Naive thymus-derived CD4-positive, alpha-beta T cell (primary cell): ENCODE measurements at regions not wholly inside any gene's neighbourhood (a gene's known extent, or its start where the extent isn't known, plus 50 kb on each side); places are given as distances from the start of the nearest gene placed in this dataset.

Source experiments
- ATAC-seq: fragments of 150-1000 bp; cut with Tn5 transposase; 2 replicates; pipeline ENCODE4 v1.10.0; 2021; ENCODE audit warnings: mild to moderate bottlenecking, moderate library complexity
- CTCF ChIA-PET: fragments of 350-600 bp; sonication (Branson Sonifier 250); formaldehyde crosslinking; loops from one replicate; lab custom pipeline; 2021; ENCODE audit warnings: antibody characterized with exemption; lab: Charles Lee
- POLR2A ChIA-PET: fragments of 350-600 bp; sonication (Branson Sonifier 250); formaldehyde crosslinking; loops from one replicate; lab custom pipeline; 2021; ENCODE audit warnings: antibody characterized with exemption, inconsistent platforms; lab: Charles Lee
- DNase-seq, 9 donors: peaks; one replicate each; pipeline versions ENCODE4 v3.0.0 to v3.0.0-alpha.2; 2020 to 2022; ENCODE audit warnings: mixed read lengths in 1 of 9
- H3K27ac ChIP-seq: one replicate; pipeline ENCODE4 v1.7.0; 2013; ENCODE audit warnings: mild to moderate bottlenecking, low read depth, low read length, moderate library complexity
- H3K27me3 ChIP-seq, 2 donors: one replicate each; pipeline ENCODE4 v1.7.0; 2013; ENCODE audit warnings: low read length in 2 of 2, mild to moderate bottlenecking in 2 of 2, moderate library complexity in 2 of 2; ENCODE audit not compliant: control insufficient read depth in 2 of 2, insufficient read depth in 2 of 2
- H3K36me3 ChIP-seq, 3 experiments: 1 replicate in 2 of 3; 2 replicates in 1 of 3; pipeline ENCODE4 v1.7.0; 2013; ENCODE audit warnings: low read length in 3 of 3, mild to moderate bottlenecking in 3 of 3, moderate library complexity in 1 of 3; ENCODE audit not compliant: insufficient read depth in 3 of 3, control insufficient read depth in 2 of 3
- H3K4me1 ChIP-seq, 2 donors: one replicate each; pipeline ENCODE4 v1.7.0; 2013; ENCODE audit warnings: low read length in 2 of 2, mild to moderate bottlenecking in 2 of 2, moderate library complexity in 1 of 2; ENCODE audit not compliant: control insufficient read depth in 2 of 2, insufficient read depth in 2 of 2
- H3K4me3 ChIP-seq: 2 replicates; pipeline ENCODE4 v1.7.0; 2013; ENCODE audit warnings: mild to moderate bottlenecking, low read length
- H3K9me3 ChIP-seq, 3 experiments: 1 replicate in 2 of 3; 2 replicates in 1 of 3; pipeline ENCODE4 v1.7.0; 2013; ENCODE audit warnings: low read length in 3 of 3; ENCODE audit not compliant: control insufficient read depth in 2 of 3
- H3K27ac Mint-ChIP-seq, 9 donors: one replicate each; pipeline ENCODE4 v1.8.0; 2020 to 2022; ENCODE audit warnings: mixed read lengths in 9 of 9, mild to moderate bottlenecking in 8 of 9, moderate library complexity in 5 of 9, inconsistent platforms in 2 of 9
- H3K27me3 Mint-ChIP-seq, 5 donors: one replicate each; pipeline ENCODE4 v1.8.0; 2021 to 2022; ENCODE audit warnings: mixed read lengths in 5 of 5, mild to moderate bottlenecking in 1 of 5
- H3K36me3 Mint-ChIP-seq, 5 donors: one replicate each; pipeline ENCODE4 v1.8.0; 2020 to 2022; ENCODE audit warnings: mixed read lengths in 5 of 5, mild to moderate bottlenecking in 3 of 5, inconsistent platforms in 1 of 5
- H3K4me1 Mint-ChIP-seq, 7 donors: one replicate each; pipeline ENCODE4 v1.8.0; 2020 to 2022; ENCODE audit warnings: mixed read lengths in 7 of 7, mild to moderate bottlenecking in 3 of 7, inconsistent platforms in 1 of 7
- H3K4me3 Mint-ChIP-seq, 10 donors: one replicate each; pipeline ENCODE4 v1.8.0; 2020 to 2022; ENCODE audit warnings: mild to moderate bottlenecking in 10 of 10, mixed read lengths in 10 of 10, moderate library complexity in 6 of 10, inconsistent platforms in 2 of 10
- H3K9me3 Mint-ChIP-seq, 11 donors: one replicate each; pipeline ENCODE4 v1.8.0; 2020 to 2022; ENCODE audit warnings: mixed read lengths in 11 of 11, mild to moderate bottlenecking in 4 of 11, inconsistent platforms in 1 of 11, moderate library complexity in 1 of 11
- intact Hi-C, 2 donors: fragments of 100-400 bp; cut with micrococcal nuclease; formaldehyde crosslinking; loops; one replicate each; pipeline ENCODE4 v1.15.1; 2023

DNA sequence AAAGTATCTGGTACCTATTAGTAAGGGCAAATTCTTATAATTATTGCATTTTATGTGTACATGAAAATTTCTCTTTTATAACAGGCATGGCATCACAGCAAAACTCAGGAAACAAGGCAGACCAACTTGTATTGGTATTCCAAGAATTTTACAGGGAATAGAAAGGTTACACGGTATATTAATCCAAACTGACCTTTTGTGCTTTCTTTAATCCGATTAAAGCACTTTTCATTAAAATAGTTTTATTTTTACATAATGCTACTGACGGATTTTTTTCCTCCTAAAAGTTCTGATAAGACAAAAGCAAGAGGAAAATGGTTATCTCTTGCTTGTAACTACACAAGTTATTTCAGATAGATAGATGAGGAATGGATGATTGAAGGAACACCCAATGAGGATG, 137.0 kb upstream of the SLCO3A1 start:
- Mint-ChIP-seq H3K36me3 (no peaks in the 10 kb centered on the region), H3K4me3 (no peak overlapping the region), H3K4me1 (no peaks in the 10 kb centered on the region), H3K27me3 (peaks cover 12 to 64% (median 22%) of the 10 kb centered on the region in 5 donors), H3K27ac (no peak overlapping the region), H3K9me3 (peaks cover 0 to 2% (median 0%) of the 10 kb centered on the region in 11 donors)
- no peaks in the 10 kb centered on the region for H3K36me3 ChIP-seq
- DNase-seq: no peak
- H3K9me3 ChIP-seq: no peaks in the 10 kb centered on the region
- no peaks in the 10 kb centered on the region for H3K27me3 ChIP-seq
- intact Hi-C loops: no loop called here
- POLR2A ChIA-PET: no interaction called here
- H3K4me1 ChIP-seq: no peaks in the 10 kb centered on the region
- no peak overlapping the region for H3K4me3 ChIP-seq
- H3K27ac ChIP-seq: no peak overlapping the region
- ATAC-seq: no peak
- CTCF ChIA-PET: interaction anchor here (0.8 kb wide), 1 partner anchor 10 kb away, joined by 4 read pairs; no protein-coding TSS in a partner anchor

GRCh38 chr15:91717811-91718210, 135.7 kb upstream of the SLCO3A1 start:
- Mint-ChIP-seq H3K4me3 (no peak overlapping the region), H3K36me3 (no peaks in the 10 kb centered on the region), H3K27me3 (peaks cover 12 to 57% (median 27%) of the 10 kb centered on the region in 5 donors), H3K4me1 (no peaks in the 10 kb centered on the region), H3K27ac (peak overlapping the region in 1 of 9 donors; percentile 1), H3K9me3 (peaks cover 0 to 2% (median 0%) of the 10 kb centered on the region in 11 donors)
- ATAC-seq: no peak
- intact Hi-C loops: no loop called here
- CTCF ChIA-PET: no interaction called here
- Histone ChIP-seq H3K9me3 (no peaks in the 10 kb centered on the region), H3K4me1 (no peaks in the 10 kb centered on the region), H3K27me3 (no peaks in the 10 kb centered on the region), H3K36me3 (no peaks in the 10 kb centered on the region), H3K27ac (no peak overlapping the region), H3K4me3 (no peak overlapping the region)
- DNase-seq: no peak
- POLR2A ChIA-PET: no interaction called here

DNA sequence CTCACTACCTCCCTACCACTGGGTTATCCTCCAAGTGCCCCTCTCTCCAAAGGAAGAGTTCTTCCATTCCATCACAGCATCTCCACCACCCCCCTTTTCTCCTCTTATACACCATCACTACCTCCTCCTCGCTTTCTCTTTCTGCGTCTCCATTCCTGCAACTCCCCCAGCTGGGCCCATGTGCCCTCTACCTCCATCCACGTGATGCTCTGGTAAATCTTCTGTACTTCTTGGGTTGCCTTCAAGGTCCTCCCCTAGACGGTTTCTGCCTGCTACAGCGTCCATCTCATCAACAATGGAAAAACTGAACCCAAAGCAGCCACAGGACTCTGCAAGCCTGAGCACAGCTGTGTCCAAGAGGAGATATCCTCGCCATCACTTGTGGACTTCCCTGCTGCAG, 129.5 kb upstream of the SLCO3A1 start:
- DNase-seq (no peak), ATAC-seq (no peak)
- H3K36me3 Mint-ChIP-seq: no peaks in the 10 kb centered on the region
- POLR2A ChIA-PET: no interaction called here
- no peaks in the 10 kb centered on the region for H3K4me1 Mint-ChIP-seq
- Histone ChIP-seq H3K4me3 (no peak overlapping the region), H3K27me3 (no peaks in the 10 kb centered on the region), H3K4me1 (no peaks in the 10 kb centered on the region), H3K27ac (no peak overlapping the region), H3K9me3 (no peaks in the 10 kb centered on the region), H3K36me3 (no peaks in the 10 kb centered on the region)
- intact Hi-C loops: no loop called here
- H3K27me3 Mint-ChIP-seq: peaks cover 4 to 36% (median 23%) of the 10 kb centered on the region in 5 donors
- CTCF ChIA-PET: no interaction called here
- no peak overlapping the region for H3K4me3 Mint-ChIP-seq
- no peaks in the 10 kb centered on the region for H3K9me3 Mint-ChIP-seq
- no peak overlapping the region for H3K27ac Mint-ChIP-seq

GRCh38 chr15:91733661-91734060, 119.8 kb upstream of the SLCO3A1 start:
- no peak for ATAC-seq
- peaks cover 39 to 56% (median 53%) of the 10 kb centered on the region in 5 donors for H3K27me3 Mint-ChIP-seq
- POLR2A ChIA-PET: no interaction called here

GRCh38 chr15:91737151-91737818, 116.2 kb upstream of the SLCO3A1 start:
- H3K27ac ChIP-seq: no peak overlapping the region
- Mint-ChIP-seq H3K27me3 (peaks cover 33 to 46% (median 40%) of the 10 kb centered on the region in 5 donors), H3K9me3 (no peaks in the 10 kb centered on the region), H3K36me3 (no peaks in the 10 kb centered on the region), H3K4me3 (no peak overlapping the region), H3K4me1 (no peaks in the 10 kb centered on the region), H3K27ac (no peak overlapping the region)
- H3K36me3 ChIP-seq: no peaks in the 10 kb centered on the region
- ATAC-seq: no peak
- DNase-seq: no peak
- no peaks in the 10 kb centered on the region for H3K4me1 ChIP-seq
- ChIA-PET POLR2A (no interaction called here), CTCF (interaction anchor here (1.3 kb wide), 1 partner anchor 31 kb away, joined by 5 read pairs; no protein-coding TSS in a partner anchor)
- no peaks in the 10 kb centered on the region for H3K27me3 ChIP-seq
- no peaks in the 10 kb centered on the region for H3K9me3 ChIP-seq
- intact Hi-C loops: no loop called here
- H3K4me3 ChIP-seq: no peak overlapping the region

More at GRCh38 chr15:91733661-91734060, 119.8 kb upstream of the SLCO3A1 start:
- CTCF ChIA-PET: no interaction called here
- no peak for DNase-seq
- Histone ChIP-seq H3K9me3 (no peaks in the 10 kb centered on the region), H3K4me3 (no peak overlapping the region), H3K27ac (no peak overlapping the region), H3K27me3 (no peaks in the 10 kb centered on the region), H3K4me1 (no peaks in the 10 kb centered on the region), H3K36me3 (no peaks in the 10 kb centered on the region)
- H3K4me3 Mint-ChIP-seq: no peak overlapping the region
- H3K36me3 Mint-ChIP-seq: no peaks in the 10 kb centered on the region
- H3K27ac Mint-ChIP-seq: no peak overlapping the region
- no peaks in the 10 kb centered on the region for H3K9me3 Mint-ChIP-seq
- intact Hi-C loops: no loop called here
- no peaks in the 10 kb centered on the region for H3K4me1 Mint-ChIP-seq

- peaks cover 0 to 1% (median 0%) of the 10 kb centered on the region in 7 donors for H3K4me1 Mint-ChIP-seq
- POLR2A ChIA-PET: no interaction called here
- H3K27ac Mint-ChIP-seq: no peak overlapping the region
- Histone ChIP-seq H3K4me1 (no peaks in the 10 kb centered on the region), H3K27ac (no peak overlapping the region), H3K9me3 (no peaks in the 10 kb centered on the region), H3K27me3 (peaks cover 0 to 5% of the 10 kb centered on the region in 2 donors), H3K36me3 (no peaks in the 10 kb centered on the region), H3K4me3 (no peak overlapping the region)
- H3K36me3 Mint-ChIP-seq: no peaks in the 10 kb centered on the region
- H3K9me3 Mint-ChIP-seq: peaks cover 0 to 4% (median 0%) of the 10 kb centered on the region in 11 donors
- no peak overlapping the region for H3K4me3 Mint-ChIP-seq
- peaks cover 35 to 44% (median 38%) of the 10 kb centered on the region in 5 donors for H3K27me3 Mint-ChIP-seq
- CTCF ChIA-PET: no interaction called here
- ATAC-seq: no peak
- DNase-seq: no peak
- intact Hi-C loops: no loop called here
Observed at GRCh38 chr15:91741986-91742385, 111.5 kb upstream of the SLCO3A1 start.

- Histone ChIP-seq H3K27ac (no peak overlapping the region), H3K27me3 (no peaks in the 10 kb centered on the region), H3K36me3 (no peaks in the 10 kb centered on the region), H3K9me3 (peaks cover 0 to 5% (median 0%) of the 10 kb centered on the region in 3 experiments), H3K4me3 (no peak overlapping the region), H3K4me1 (no peaks in the 10 kb centered on the region)
- ATAC-seq: no peak
- H3K27me3 Mint-ChIP-seq: peaks cover 6 to 19% (median 9%) of the 10 kb centered on the region in 5 donors
- no peaks in the 10 kb centered on the region for H3K4me1 Mint-ChIP-seq
- ChIA-PET CTCF (interaction anchor here (0.7 to 1.0 kb wide), 2 partner anchors 190 to 419 kb away, joined by 3 read pairs; no protein-coding TSS in a partner anchor), POLR2A (no interaction called here)
- no peak overlapping the region for H3K4me3 Mint-ChIP-seq
- H3K9me3 Mint-ChIP-seq: peaks cover 0 to 9% (median 2%) of the 10 kb centered on the region in 11 donors
- intact Hi-C loops: no loop called here
- peaks cover 0 to 4% (median 0%) of the 10 kb centered on the region in 5 donors for H3K36me3 Mint-ChIP-seq
- DNase-seq: no peak
- H3K27ac Mint-ChIP-seq: no peak overlapping the region
Observed at GRCh38 chr15:91751611-91752010, 101.9 kb upstream of the SLCO3A1 start.
